CD4-positive, alpha-beta memory T cell (primary cell): ENCODE measurements at regions not wholly inside any gene's neighbourhood (a gene's known extent, or its start where the extent isn't known, plus 50 kb on each side); places are given as distances from the start of the nearest gene placed in this dataset.

ENCODE experiments used
- CTCF ChIA-PET: fragments of 350-600 bp; sonication (Branson Sonifier 250); formaldehyde crosslinking; loops from one replicate; lab custom pipeline; 2021; ENCODE audit warnings: inconsistent platforms; ENCODE audit not compliant: partially characterized antibody; lab: Charles Lee
- POLR2A ChIA-PET: fragments of 350-600 bp; sonication (Branson Sonifier 250); formaldehyde crosslinking; loops from one replicate; lab custom pipeline; 2021; ENCODE audit not compliant: partially characterized antibody; lab: Charles Lee
- DNase-seq, 5 donors: peaks; one replicate each; pipeline versions ENCODE4 v3.0.0 to v3.0.0-alpha.2; 2020 to 2022; ENCODE audit warnings: mixed read lengths in 1 of 5
- H3K27ac ChIP-seq: one replicate; pipeline ENCODE4 v1.7.0; 2013; ENCODE audit warnings: low read depth, low read length
- H3K27me3 ChIP-seq: 2 replicates; pipeline ENCODE4 v1.7.0; 2013; ENCODE audit warnings: mild to moderate bottlenecking, low read length, moderate library complexity; ENCODE audit not compliant: insufficient read depth
- H3K36me3 ChIP-seq: 2 replicates; pipeline ENCODE4 v1.7.0; 2013; ENCODE audit warnings: mild to moderate bottlenecking, low read length, moderate library complexity; ENCODE audit not compliant: insufficient read depth
- H3K4me1 ChIP-seq: 2 replicates; pipeline ENCODE4 v1.7.0; 2013; ENCODE audit warnings: mild to moderate bottlenecking, low read length, moderate library complexity; ENCODE audit not compliant: insufficient read depth
- H3K4me3 ChIP-seq, 2 donors: one replicate each; pipeline ENCODE4 v1.7.0; 2013; ENCODE audit warnings: low read length in 2 of 2, mild to moderate bottlenecking in 1 of 2
- H3K9me3 ChIP-seq, 2 donors: one replicate each; pipeline ENCODE4 v1.7.0; 2013; ENCODE audit warnings: low read length in 2 of 2, control low read depth in 1 of 2; ENCODE audit not compliant: control insufficient read depth in 1 of 2
- H3K27ac Mint-ChIP-seq, 7 donors: one replicate each; pipeline ENCODE4 v1.8.0; 2020 to 2021; ENCODE audit warnings: mixed read lengths in 7 of 7, mild to moderate bottlenecking in 6 of 7, inconsistent platforms in 3 of 7, moderate library complexity in 3 of 7
- H3K27me3 Mint-ChIP-seq, 2 donors: one replicate each; pipeline ENCODE4 v1.8.0; 2020 to 2021; ENCODE audit warnings: mixed read lengths in 2 of 2
- H3K36me3 Mint-ChIP-seq, 2 donors: one replicate each; pipeline ENCODE4 v1.8.0; 2020 to 2021; ENCODE audit warnings: mixed read lengths in 2 of 2, inconsistent platforms in 1 of 2, mild to moderate bottlenecking in 1 of 2
- H3K4me1 Mint-ChIP-seq, 4 donors: one replicate each; pipeline ENCODE4 v1.8.0; 2020 to 2021; ENCODE audit warnings: mixed read lengths in 4 of 4, mild to moderate bottlenecking in 1 of 4
- H3K4me3 Mint-ChIP-seq, 8 donors: one replicate each; pipeline ENCODE4 v1.8.0; 2020 to 2021; ENCODE audit warnings: mixed read lengths in 8 of 8, mild to moderate bottlenecking in 7 of 8, moderate library complexity in 6 of 8, inconsistent platforms in 3 of 8
- H3K9me3 Mint-ChIP-seq, 8 donors: one replicate each; pipeline ENCODE4 v1.8.0; 2020 to 2021; ENCODE audit warnings: mixed read lengths in 8 of 8, mild to moderate bottlenecking in 5 of 8, inconsistent platforms in 3 of 8, moderate library complexity in 1 of 8
- intact Hi-C: fragments of 100-400 bp; cut with micrococcal nuclease; formaldehyde crosslinking; loops from one replicate; pipeline ENCODE4 v1.15.1; 2023

DNA sequence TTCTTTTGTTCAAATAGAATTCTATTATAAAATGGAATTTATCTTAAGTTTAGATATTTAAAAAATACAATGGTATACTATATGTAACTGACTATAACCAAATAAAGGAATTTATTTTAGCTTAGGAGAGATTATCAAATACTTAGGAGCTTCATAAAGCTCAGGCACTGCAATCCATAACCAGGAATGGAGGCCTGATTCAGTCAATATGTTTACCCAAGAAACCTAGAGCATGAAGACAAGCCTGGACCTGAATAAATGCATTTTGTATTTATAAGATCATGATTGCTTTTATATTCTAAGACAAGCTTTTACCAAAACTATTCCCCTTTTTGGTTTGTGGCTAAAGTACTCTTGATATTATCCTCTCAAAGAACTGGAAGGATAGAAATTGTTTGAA is 742.6 kb downstream of the FAT4 start:
- Mint-ChIP-seq H3K4me1 (no peaks in the 10 kb centered on the region), H3K36me3 (no peaks in the 10 kb centered on the region), H3K27ac (no peak overlapping the region), H3K9me3 (peaks cover 0 to 8% (median 3%) of the 10 kb centered on the region in 8 donors), H3K27me3 (no peaks in the 10 kb centered on the region), H3K4me3 (no peak overlapping the region)
- Histone ChIP-seq H3K4me3 (no peak overlapping the region), H3K4me1 (no peaks in the 10 kb centered on the region), H3K36me3 (no peaks in the 10 kb centered on the region), H3K27me3 (no peaks in the 10 kb centered on the region), H3K27ac (no peak overlapping the region), H3K9me3 (no peaks in the 10 kb centered on the region)
- ChIA-PET CTCF (no interaction called here), POLR2A (no interaction called here)
- no peak for DNase-seq
- intact Hi-C loops: no loop called here

DNA sequence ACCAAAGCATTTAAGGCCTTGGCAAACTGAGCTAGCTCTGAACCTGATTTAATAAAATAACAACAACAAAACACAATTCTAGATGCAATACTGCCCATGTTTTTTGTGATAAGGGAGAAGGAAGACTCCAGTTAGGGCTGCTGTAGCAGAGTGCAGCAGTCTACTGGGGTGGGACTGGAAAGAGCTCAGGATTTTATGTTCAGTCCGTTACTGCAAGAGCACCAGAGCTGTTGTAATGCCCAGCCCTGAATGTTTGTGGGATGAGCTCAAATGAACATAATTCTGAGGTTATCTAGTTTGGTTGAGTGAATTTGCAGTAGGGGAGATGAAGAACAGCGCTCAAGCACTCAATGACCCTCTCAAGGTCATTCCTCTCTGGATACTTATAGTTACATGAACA is 743.8 kb downstream of the FAT4 start:
- no peak overlapping the region for H3K4me3 ChIP-seq
- no peaks in the 10 kb centered on the region for H3K27me3 Mint-ChIP-seq
- H3K4me1 ChIP-seq: no peaks in the 10 kb centered on the region
- H3K27ac ChIP-seq: no peak overlapping the region
- peaks cover 0 to 9% (median 3%) of the 10 kb centered on the region in 8 donors for H3K9me3 Mint-ChIP-seq
- DNase-seq: no peak
- H3K4me3 Mint-ChIP-seq: no peak overlapping the region
- no peak overlapping the region for H3K27ac Mint-ChIP-seq
- intact Hi-C loops: no loop called here
- no peaks in the 10 kb centered on the region for H3K9me3 ChIP-seq
- H3K36me3 ChIP-seq: no peaks in the 10 kb centered on the region
- ChIA-PET CTCF (no interaction called here), POLR2A (no interaction called here)
- H3K27me3 ChIP-seq: no peaks in the 10 kb centered on the region
- H3K36me3 Mint-ChIP-seq: no peaks in the 10 kb centered on the region
- no peaks in the 10 kb centered on the region for H3K4me1 Mint-ChIP-seq

DNA sequence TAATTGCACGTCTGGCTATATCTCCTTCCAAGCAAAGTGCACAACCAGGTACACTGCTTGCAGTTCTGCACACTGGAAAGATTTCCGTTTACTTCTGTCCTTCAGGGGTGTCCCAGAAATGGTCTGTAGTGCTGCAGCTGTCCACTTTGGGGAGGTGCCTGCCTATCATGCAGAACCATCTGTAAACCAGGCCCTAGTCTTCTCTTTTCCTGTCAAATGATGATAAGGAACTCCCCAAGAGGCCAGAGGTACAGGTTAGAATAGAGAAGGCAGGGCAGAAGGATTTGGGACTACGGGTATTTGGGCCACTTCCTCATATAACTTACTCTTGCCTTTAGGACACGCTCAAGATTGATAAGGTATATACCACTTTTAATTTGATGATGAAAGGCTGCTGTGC is 746.9 kb downstream of the FAT4 start:
- Histone ChIP-seq H3K27me3 (no peaks in the 10 kb centered on the region), H3K9me3 (no peaks in the 10 kb centered on the region), H3K4me1 (no peaks in the 10 kb centered on the region), H3K4me3 (no peak overlapping the region), H3K36me3 (no peaks in the 10 kb centered on the region), H3K27ac (no peak overlapping the region)
- ChIA-PET POLR2A (no interaction called here), CTCF (no interaction called here)
- Mint-ChIP-seq H3K27ac (no peak overlapping the region), H3K4me3 (no peak overlapping the region), H3K27me3 (no peaks in the 10 kb centered on the region), H3K4me1 (no peaks in the 10 kb centered on the region), H3K9me3 (peaks cover 0 to 7% (median 3%) of the 10 kb centered on the region in 8 donors), H3K36me3 (no peaks in the 10 kb centered on the region)
- intact Hi-C loops: no loop called here
- no peak for DNase-seq

DNA sequence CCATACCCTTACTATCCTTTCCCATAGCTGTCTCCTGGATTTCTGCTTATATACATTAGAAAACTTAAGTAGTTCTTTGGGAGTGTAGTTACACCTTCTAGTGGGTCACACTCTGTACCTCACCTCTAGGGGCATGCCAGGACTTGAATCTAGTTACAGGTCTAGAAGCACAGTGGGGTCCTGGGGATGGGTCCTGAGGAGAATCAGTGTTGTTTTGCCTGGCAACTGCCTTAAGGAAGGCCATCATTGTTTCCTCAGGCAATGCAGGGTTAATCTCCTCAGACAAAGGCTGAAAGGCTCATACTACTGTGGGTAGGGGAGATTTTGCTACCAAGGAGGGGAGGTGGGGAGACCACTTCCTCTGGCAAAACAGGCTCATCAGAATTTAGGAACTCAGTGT is 750.3 kb downstream of the FAT4 start:
- Mint-ChIP-seq H3K4me3 (no peak overlapping the region), H3K27me3 (no peaks in the 10 kb centered on the region), H3K9me3 (peaks cover 0 to 6% (median 3%) of the 10 kb centered on the region in 8 donors), H3K4me1 (no peaks in the 10 kb centered on the region), H3K27ac (no peak overlapping the region), H3K36me3 (no peaks in the 10 kb centered on the region)
- Histone ChIP-seq H3K4me1 (no peaks in the 10 kb centered on the region), H3K36me3 (no peaks in the 10 kb centered on the region), H3K27ac (no peak overlapping the region), H3K4me3 (no peak overlapping the region), H3K9me3 (no peaks in the 10 kb centered on the region), H3K27me3 (no peaks in the 10 kb centered on the region)
- intact Hi-C loops: no loop called here
- DNase-seq: no peak
- ChIA-PET CTCF (no interaction called here), POLR2A (no interaction called here)

DNA sequence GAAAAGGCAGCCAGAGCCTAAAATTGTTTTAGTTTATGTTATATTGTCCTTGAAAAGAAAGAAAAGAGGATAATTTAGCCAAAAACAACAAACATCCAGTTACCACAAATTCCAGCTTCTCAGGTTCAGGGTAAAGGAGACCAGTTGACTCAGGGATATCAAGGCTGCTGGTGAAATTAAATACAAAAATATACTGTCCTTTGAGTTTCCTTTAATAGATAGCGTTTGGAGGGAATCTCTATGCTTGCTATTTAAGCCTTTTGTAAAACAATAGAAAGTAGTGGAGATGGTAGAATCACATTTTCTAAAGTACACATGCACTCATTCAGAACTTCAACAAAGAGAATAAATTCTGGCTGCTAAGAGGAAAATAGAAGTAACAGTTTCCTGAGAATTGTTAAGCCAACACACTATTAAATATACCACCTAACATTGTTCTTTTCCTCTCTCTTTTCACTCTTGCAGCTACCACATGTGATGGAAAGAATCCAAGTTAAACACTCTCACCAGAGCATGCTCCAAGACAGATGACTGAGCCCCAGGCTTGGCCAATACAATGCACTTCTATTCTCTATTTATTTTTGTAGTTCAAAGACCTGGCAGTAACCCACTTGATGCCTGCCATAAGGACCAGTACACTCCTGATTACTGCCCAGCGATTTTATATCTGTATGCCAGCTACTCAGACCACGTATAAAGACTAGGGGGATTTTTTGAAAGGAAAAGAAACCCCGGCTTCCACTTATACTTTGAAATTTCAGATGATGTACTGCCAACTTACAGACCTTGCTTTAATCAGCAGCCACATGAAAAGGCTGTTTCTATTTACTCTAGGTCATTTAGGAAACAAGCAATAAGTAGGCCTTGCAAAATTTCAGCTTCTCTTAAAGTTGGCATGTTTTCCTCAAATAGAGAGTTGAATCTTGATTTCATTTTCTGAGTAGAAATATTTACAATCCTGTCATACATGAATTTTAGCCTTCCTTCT is 756.9 kb downstream of the FAT4 start:
- Mint-ChIP-seq H3K27ac (no peak overlapping the region), H3K4me1 (no peaks in the 10 kb centered on the region), H3K4me3 (no peak overlapping the region), H3K27me3 (no peaks in the 10 kb centered on the region), H3K9me3 (peaks cover 0 to 8% (median 4%) of the 10 kb centered on the region in 8 donors), H3K36me3 (no peaks in the 10 kb centered on the region)
- Histone ChIP-seq H3K4me1 (no peaks in the 10 kb centered on the region), H3K9me3 (no peaks in the 10 kb centered on the region), H3K27ac (no peak overlapping the region), H3K4me3 (no peak overlapping the region), H3K27me3 (no peaks in the 10 kb centered on the region), H3K36me3 (no peaks in the 10 kb centered on the region)
- intact Hi-C loops: no loop called here
- no peak for DNase-seq
- CTCF ChIA-PET: no interaction called here
- POLR2A ChIA-PET: no interaction called here

DNA sequence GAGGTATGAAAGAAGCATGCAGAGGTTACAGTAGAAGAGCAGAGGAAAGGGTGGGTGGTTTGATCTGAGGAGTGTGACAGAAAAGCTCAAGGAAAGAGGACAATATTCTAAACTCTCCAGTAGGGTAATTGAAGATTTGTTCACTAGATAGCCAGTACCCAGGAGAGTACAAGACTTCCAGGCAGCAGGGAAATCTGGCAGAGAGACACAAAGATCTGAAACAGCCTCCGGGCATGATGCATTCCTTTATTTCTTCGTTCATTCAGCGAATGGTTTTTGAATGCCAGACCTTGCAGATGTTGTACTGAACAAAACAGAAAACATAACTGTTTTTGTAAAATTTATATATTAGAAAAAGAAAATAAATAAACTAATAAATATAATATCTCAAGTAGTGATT is 766.6 kb downstream of the FAT4 start:
- H3K27me3 Mint-ChIP-seq: no peaks in the 10 kb centered on the region
- H3K4me1 ChIP-seq: no peaks in the 10 kb centered on the region
- intact Hi-C loops: no loop called here
- no peak overlapping the region for H3K27ac Mint-ChIP-seq
- no peaks in the 10 kb centered on the region for H3K27me3 ChIP-seq
- no peak overlapping the region for H3K27ac ChIP-seq
- no peaks in the 10 kb centered on the region for H3K4me1 Mint-ChIP-seq
- H3K9me3 ChIP-seq: no peaks in the 10 kb centered on the region
- DNase-seq: no peak
- ChIA-PET CTCF (no interaction called here), POLR2A (no interaction called here)
- H3K36me3 Mint-ChIP-seq: no peaks in the 10 kb centered on the region
- H3K4me3 Mint-ChIP-seq: no peak overlapping the region
- H3K36me3 ChIP-seq: no peaks in the 10 kb centered on the region
- no peak overlapping the region for H3K4me3 ChIP-seq
- H3K9me3 Mint-ChIP-seq: peaks cover 0 to 9% (median 5%) of the 10 kb centered on the region in 8 donors

DNA sequence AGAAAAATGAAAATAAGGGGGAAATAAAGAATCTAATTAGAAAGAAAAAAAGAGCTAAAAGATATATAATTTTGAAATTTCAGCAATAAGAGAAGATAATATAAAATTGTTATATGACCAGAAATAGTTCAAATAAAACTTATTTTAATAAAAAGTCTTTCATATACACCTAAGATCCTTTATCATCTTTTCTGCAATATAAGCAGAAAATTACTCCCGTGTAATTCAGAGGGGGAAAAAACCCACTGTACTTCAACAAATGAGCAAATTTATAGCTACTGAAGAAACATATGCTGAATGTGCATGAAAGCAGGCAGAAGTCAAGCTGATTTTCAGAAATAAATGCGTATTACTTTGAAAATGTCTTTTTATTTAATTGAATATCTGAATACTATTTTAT is 771.3 kb downstream of the FAT4 start:
- H3K27me3 Mint-ChIP-seq: no peaks in the 10 kb centered on the region
- DNase-seq: no peak
- H3K4me1 Mint-ChIP-seq: no peaks in the 10 kb centered on the region
- H3K36me3 Mint-ChIP-seq: no peaks in the 10 kb centered on the region
- H3K27ac Mint-ChIP-seq: no peak overlapping the region
- H3K9me3 Mint-ChIP-seq: peaks cover 0 to 9% (median 5%) of the 10 kb centered on the region in 8 donors
- intact Hi-C loops: no loop called here
- Histone ChIP-seq H3K4me3 (no peak overlapping the region), H3K27ac (no peak overlapping the region), H3K4me1 (no peaks in the 10 kb centered on the region), H3K27me3 (no peaks in the 10 kb centered on the region), H3K36me3 (no peaks in the 10 kb centered on the region), H3K9me3 (no peaks in the 10 kb centered on the region)
- CTCF ChIA-PET: no interaction called here
- POLR2A ChIA-PET: no interaction called here
- H3K4me3 Mint-ChIP-seq: no peak overlapping the region
